GM23338 (cell line): ENCODE measurements at regions not wholly inside any gene's neighbourhood (a gene's known extent, or its start where the extent isn't known, plus 50 kb on each side); places are given as distances from the start of the nearest gene placed in this dataset.

ENCODE experiments used
- ATAC-seq: fragments of 200-7000 bp; cut with Tn5 transposase; 3 replicates; pipeline ENCODE4 v1.9.1; 2020
- DNase-seq: peaks from one replicate; pipeline ENCODE4 v3.0.0-alpha.2; 2015; ENCODE audit warnings: low spot score
- H2AFZ ChIP-seq: fragments of 200-600 bp; sonication (generic); 2 replicates; pipeline ENCODE4 v1.8.0; 2016; ENCODE audit warnings: antibody characterized with exemption, mild to moderate bottlenecking, moderate library complexity
- H3F3A ChIP-seq: fragments of 200-600 bp; sonication (generic); replicated peaks from 2 replicates; pipeline ENCODE4 v1.8.0; 2017; ENCODE audit warnings: antibody characterized with exemption, mixed run types, low read depth
- H3K27ac ChIP-seq: fragments of 200-600 bp; sonication (generic); 2 replicates; pipeline ENCODE4 v1.6.1; 2016; ENCODE audit warnings: low read depth
- H3K27me3 ChIP-seq: fragments of 200-600 bp; sonication (generic); 2 replicates; pipeline ENCODE4 v1.8.0; 2016; ENCODE audit warnings: mild to moderate bottlenecking, mixed run types, moderate library complexity; ENCODE audit not compliant: insufficient read depth
- H3K36me3 ChIP-seq: fragments of 200-600 bp; sonication (generic); 2 replicates; pipeline ENCODE4 v1.8.0; 2016; ENCODE audit warnings: mild to moderate bottlenecking; ENCODE audit not compliant: insufficient read depth
- H3K4me1 ChIP-seq: fragments of 200-600 bp; sonication (generic); 2 replicates; pipeline ENCODE4 v1.8.0; 2016; ENCODE audit warnings: mild to moderate bottlenecking, moderate library complexity; ENCODE audit not compliant: insufficient read depth
- H3K4me2 ChIP-seq: fragments of 200-600 bp; sonication (generic); 2 replicates; pipeline ENCODE4 v1.7.1; 2017; ENCODE audit warnings: mixed run types
- H3K4me3 ChIP-seq: fragments of 200-600 bp; sonication (generic); 2 replicates; pipeline ENCODE4 v1.6.1; 2016; ENCODE audit warnings: mixed run types
- H3K79me2 ChIP-seq: fragments of 200-600 bp; sonication (generic); replicated peaks from 2 replicates; pipeline ENCODE4 v1.8.0; 2017; ENCODE audit warnings: mild to moderate bottlenecking; ENCODE audit not compliant: insufficient read depth
- H3K9me2 ChIP-seq: fragments of 200-600 bp; sonication (generic); 2 replicates; pipeline ENCODE4 v1.8.0; 2017; ENCODE audit not compliant: insufficient read depth
- H4K20me1 ChIP-seq: fragments of 200-600 bp; sonication (generic); replicated peaks from 2 replicates; pipeline ENCODE4 v1.8.0; 2017; ENCODE audit warnings: mild to moderate bottlenecking; ENCODE audit not compliant: insufficient read depth
- H3K27ac Mint-ChIP-seq: 2 replicates; pipeline ENCODE4 v1.8.0; 2020; ENCODE audit warnings: inconsistent platforms, mild to moderate bottlenecking, moderate library complexity, mixed read lengths
- H3K27me3 Mint-ChIP-seq: 3 replicates; pipeline ENCODE4 v1.8.0; 2022; ENCODE audit warnings: low read depth, mild to moderate bottlenecking, moderate library complexity, mixed read lengths, inconsistent platforms; ENCODE audit not compliant: insufficient read depth, poor library complexity
- H3K36me3 Mint-ChIP-seq: 3 replicates; pipeline ENCODE4 v1.8.0; 2021; ENCODE audit warnings: low read depth, mild to moderate bottlenecking, inconsistent platforms, moderate library complexity, mixed read lengths
- H3K4me1 Mint-ChIP-seq: 3 replicates; pipeline ENCODE4 v1.8.0; 2020; ENCODE audit warnings: mild to moderate bottlenecking, inconsistent platforms, mixed read lengths
- H3K4me3 Mint-ChIP-seq: 3 replicates; pipeline ENCODE4 v1.8.0; 2021; ENCODE audit warnings: moderate library complexity, mild to moderate bottlenecking, inconsistent platforms, mixed read lengths
- H3K9me3 Mint-ChIP-seq: 3 replicates; pipeline ENCODE4 v1.8.0; 2020; ENCODE audit warnings: moderate library complexity, mild to moderate bottlenecking, inconsistent platforms, mixed read lengths
- CREB1 ChIP-seq: fragments of 250-450 bp; sonication (Bioruptor Pico); IDR thresholded peaks from 2 replicates; pipeline ENCODE4 v1.5.0; 2020; ENCODE audit warnings: low read depth, mild to moderate bottlenecking, moderate library complexity
- ETS1 ChIP-seq: IDR thresholded peaks from 2 replicates; pipeline ENCODE4 v1.6.1; 2016; ENCODE audit warnings: antibody characterized with exemption
- EZH2 ChIP-seq: fragments of 200-600 bp; sonication (generic); IDR thresholded peaks from one replicate; pipeline ENCODE4 v1.8.0; 2017; ENCODE audit warnings: antibody characterized with exemption, mild to moderate bottlenecking, low read depth; ENCODE audit not compliant: unreplicated experiment
- EZH2phosphoT487 ChIP-seq: fragments of 200-600 bp; sonication (generic); IDR thresholded peaks from one replicate; pipeline ENCODE4 v1.8.1; 2018; ENCODE audit warnings: antibody characterized with exemption; ENCODE audit not compliant: unreplicated experiment
- JUNB ChIP-seq: IDR thresholded peaks from one replicate; pipeline ENCODE4 v1.6.1; 2016; ENCODE audit warnings: antibody characterized with exemption; ENCODE audit not compliant: unreplicated experiment
- NANOG ChIP-seq: IDR thresholded peaks from 2 replicates; pipeline ENCODE4 v1.6.1; 2016; ENCODE audit warnings: antibody characterized with exemption, borderline replicate concordance
- POLR2AphosphoS5 ChIP-seq: IDR thresholded peaks from 2 replicates; pipeline ENCODE4 v1.6.1; 2016; ENCODE audit warnings: antibody characterized with exemption, low read depth
- REST ChIP-seq: IDR thresholded peaks from one replicate; pipeline ENCODE4 v1.6.1; 2018; ENCODE audit warnings: antibody characterized with exemption; ENCODE audit not compliant: unreplicated experiment
- STAT1 ChIP-seq: IDR thresholded peaks from one replicate; pipeline ENCODE4 v1.6.1; 2016; ENCODE audit warnings: antibody characterized with exemption; ENCODE audit not compliant: unreplicated experiment
- ZNF114 ChIP-seq: fragments of 250-450 bp; sonication (Bioruptor Pico); IDR thresholded peaks from 2 replicates; pipeline ENCODE4 v1.5.0; 2020; ENCODE audit warnings: mild to moderate bottlenecking, moderate library complexity
- ZNF331 ChIP-seq: fragments of 250-450 bp; sonication (Bioruptor Pico); IDR thresholded peaks from 2 replicates; pipeline ENCODE4 v1.5.0; 2020; ENCODE audit warnings: low read depth, mild to moderate bottlenecking, moderate library complexity
- ZNF462 ChIP-seq: fragments of 250-450 bp; sonication (Bioruptor Pico); IDR thresholded peaks from 2 replicates; pipeline ENCODE4 v1.5.0; 2020; ENCODE audit warnings: mild to moderate bottlenecking, moderate library complexity
- TF ChIP-seq, protein P1 (sequence below), 2 experiments: fragments of 200-600 bp in 1 of 2; sonication (generic) in 1 of 2; conservative IDR thresholded peaks; 2 replicates each; pipeline versions ENCODE4 v1.5.1 to v1.6.1; 2016 to 2017; ENCODE audit warnings: antibody characterized with exemption in 2 of 2, low read depth in 2 of 2, mild to moderate bottlenecking in 2 of 2, moderate library complexity in 1 of 2

- Histone ChIP-seq H3K9me2 (no peaks in the 10 kb centered on the region), H3K27me3 (no peaks in the 10 kb centered on the region), H3K79me2 (no peaks in the 10 kb centered on the region), H2AFZ (no peak overlapping the region), H3K4me2 (no peak overlapping the region), H3F3A (no peaks in the 10 kb centered on the region), H3K27ac (no peak overlapping the region), H3K4me3 (no peak overlapping the region), H4K20me1 (no peaks in the 10 kb centered on the region), H3K4me1 (no peaks in the 10 kb centered on the region), H3K36me3 (no peaks in the 10 kb centered on the region)
- DNase-seq (no peak), ATAC-seq (no peak)
- no peak overlapping the region for H3K4me3 Mint-ChIP-seq
- H3K36me3 Mint-ChIP-seq = peaks cover 3% of the 10 kb centered on the region; the same call in 1 of the 3 replicates
- no peaks in the 10 kb centered on the region for H3K27me3 Mint-ChIP-seq
- no peaks in the 10 kb centered on the region; the same call in 2 of the 3 replicates for H3K4me1 Mint-ChIP-seq
- no peak overlapping the region for H3K27ac Mint-ChIP-seq
- peaks cover 5% of the 10 kb centered on the region; the same call in 2 of the 3 replicates for H3K9me3 Mint-ChIP-seq
- TF ChIP-seq STAT1 (no peak), ZNF331 (CRISPR knock-in tag) (no peak), JUNB (no peak), ETS1 (no peak), CREB1 (no peak), NANOG (no peak), REST (no peak), EZH2 (no peak), POLR2AphosphoS5 (no peak), ZNF462 (CRISPR knock-in tag) (no peak), ZNF114 (no peak), EZH2phosphoT487 (no peak)
- TF ChIP-seq, protein P1, sequence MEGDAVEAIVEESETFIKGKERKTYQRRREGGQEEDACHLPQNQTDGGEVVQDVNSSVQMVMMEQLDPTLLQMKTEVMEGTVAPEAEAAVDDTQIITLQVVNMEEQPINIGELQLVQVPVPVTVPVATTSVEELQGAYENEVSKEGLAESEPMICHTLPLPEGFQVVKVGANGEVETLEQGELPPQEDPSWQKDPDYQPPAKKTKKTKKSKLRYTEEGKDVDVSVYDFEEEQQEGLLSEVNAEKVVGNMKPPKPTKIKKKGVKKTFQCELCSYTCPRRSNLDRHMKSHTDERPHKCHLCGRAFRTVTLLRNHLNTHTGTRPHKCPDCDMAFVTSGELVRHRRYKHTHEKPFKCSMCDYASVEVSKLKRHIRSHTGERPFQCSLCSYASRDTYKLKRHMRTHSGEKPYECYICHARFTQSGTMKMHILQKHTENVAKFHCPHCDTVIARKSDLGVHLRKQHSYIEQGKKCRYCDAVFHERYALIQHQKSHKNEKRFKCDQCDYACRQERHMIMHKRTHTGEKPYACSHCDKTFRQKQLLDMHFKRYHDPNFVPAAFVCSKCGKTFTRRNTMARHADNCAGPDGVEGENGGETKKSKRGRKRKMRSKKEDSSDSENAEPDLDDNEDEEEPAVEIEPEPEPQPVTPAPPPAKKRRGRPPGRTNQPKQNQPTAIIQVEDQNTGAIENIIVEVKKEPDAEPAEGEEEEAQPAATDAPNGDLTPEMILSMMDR (conservative IDR thresholded peaks at IDR 0.05; ENCODE audit: low read depth in 2 of 2) = no peak
These were observed 174.4 kb downstream of the OGFRL1 start for GRCh38 chr6:71463061-71463460.
